Keratinocyte (primary cell): ENCODE measurements at regions not wholly inside any gene's neighbourhood (a gene's known extent, or its start where the extent isn't known, plus 50 kb on each side); places are given as distances from the start of the nearest gene placed in this dataset.

Experiments
- DNase-seq: peaks from one replicate; pipeline ENCODE4 v3.0.0-alpha.2; 2011; ENCODE audit warnings: low read depth, missing footprints, low spot score
- FAIRE-seq: peaks from 2 replicates; lab custom pipeline; 2011; peaks lifted over from hg19 to GRCh38; lab: Jason Lieb, UNC
- H2AFZ ChIP-seq: 2 replicates; pipeline ENCODE4 v1.6.0; 2012; ENCODE audit warnings: low read length, control low read depth, inconsistent platforms; ENCODE audit not compliant: control insufficient read depth
- H3K27ac ChIP-seq: 2 replicates; pipeline ENCODE4 v1.5.1; 2011; ENCODE audit warnings: low read length; ENCODE audit not compliant: control insufficient read depth, insufficient read depth
- H3K27me3 ChIP-seq: 3 replicates; pipeline ENCODE4 v1.6.0; 2011; ENCODE audit warnings: low read length; ENCODE audit not compliant: control insufficient read depth, insufficient read depth; ENCODE audit errors: extremely low read depth
- H3K36me3 ChIP-seq, 2 experiments: 2 replicates in 1 of 2; 3 replicates in 1 of 2; pipeline ENCODE4 v1.5.1; 2011; ENCODE audit warnings: low read length in 2 of 2, mild to moderate bottlenecking in 1 of 2; ENCODE audit not compliant: control insufficient read depth in 2 of 2, insufficient read depth in 2 of 2; ENCODE audit errors: extremely low read depth in 1 of 2
- H3K4me1 ChIP-seq: 3 replicates; pipeline ENCODE4 v1.5.1; 2011; ENCODE audit warnings: low read length; ENCODE audit not compliant: control insufficient read depth, insufficient read depth; ENCODE audit errors: extremely low read depth
- H3K4me2 ChIP-seq: 3 replicates; pipeline ENCODE4 v1.6.0; 2011; ENCODE audit warnings: low read depth, low read length; ENCODE audit not compliant: control insufficient read depth, insufficient read depth; ENCODE audit errors: extremely low read depth
- H3K4me3 ChIP-seq, 3 experiments: fragments of 200-600 bp in 1 of 3; sonication (generic) in 1 of 3; 2 replicates in 2 of 3; 3 replicates in 1 of 3; pipeline ENCODE4 v1.5.1; 2011 to 2016; ENCODE audit warnings: low read length in 3 of 3, mild to moderate bottlenecking in 3 of 3, control low read depth in 2 of 3, inconsistent platforms in 1 of 3, low read depth in 1 of 3, mixed read lengths in 1 of 3, mixed run types in 1 of 3, moderate library complexity in 1 of 3; ENCODE audit not compliant: control insufficient read depth in 2 of 3, insufficient read depth in 2 of 3; ENCODE audit errors: extremely low read depth in 1 of 3
- H3K79me2 ChIP-seq: 2 replicates; pipeline ENCODE4 v1.6.0; 2012; ENCODE audit warnings: low read length; ENCODE audit not compliant: control insufficient read depth, insufficient read depth
- H3K9ac ChIP-seq: 3 replicates; pipeline ENCODE4 v1.6.0; 2011; ENCODE audit warnings: low read length; ENCODE audit not compliant: control insufficient read depth, insufficient read depth; ENCODE audit errors: extremely low read depth
- H3K9me1 ChIP-seq: 3 replicates; pipeline ENCODE4 v1.6.0; 2011; ENCODE audit warnings: low read length; ENCODE audit not compliant: control insufficient read depth, insufficient read depth; ENCODE audit errors: extremely low read depth
- H3K9me3 ChIP-seq: 2 replicates; pipeline ENCODE4 v1.5.1; 2012; ENCODE audit warnings: low read depth, low read length; ENCODE audit not compliant: control insufficient read depth
- H4K20me1 ChIP-seq: 3 replicates; pipeline ENCODE4 v1.6.0; 2011; ENCODE audit warnings: low read length; ENCODE audit not compliant: control insufficient read depth, insufficient read depth; ENCODE audit errors: extremely low read depth
- CTCF ChIP-seq, 3 experiments: IDR thresholded peaks in 1 of 3; conservative IDR thresholded peaks in 1 of 3; optimal IDR thresholded peaks in 1 of 3; 2 replicates in 2 of 3; 3 replicates in 1 of 3; pipeline versions ENCODE3 to v1.5.1; 2011; ENCODE audit warnings: low read length in 3 of 3, mild to moderate bottlenecking in 3 of 3, moderate library complexity in 2 of 3, control low read depth in 1 of 3, inconsistent platforms in 1 of 3; ENCODE audit not compliant: insufficient read depth in 2 of 3; ENCODE audit errors: extremely low read depth in 1 of 3
- EZH2 ChIP-seq: IDR thresholded peaks from one replicate; pipeline ENCODE4 v1.6.1; 2012; ENCODE audit warnings: inconsistent platforms, mild to moderate bottlenecking, low read length, moderate library complexity
- dilution Hi-C: fragments of 300-500 bp; cut with MboI; formaldehyde crosslinking; loops from one replicate; pipeline ENCODE4 v1.7.0; 2020; ENCODE audit warnings: low sequenced_read_pairs; ENCODE audit not compliant: extremely low pct_ligation_motif_present

- H3K4me1 ChIP-seq, result no peaks in the 10 kb centered on the region
- no peak for TF ChIP-seq CTCF (optimal IDR thresholded peaks at IDR 0.05 in 1 of 3, IDR thresholded peaks at IDR 0.05 in 1 of 3, conservative IDR thresholded peaks at IDR 0.05 in 1 of 3; ENCODE audit: extremely low read depth in 1 of 3, insufficient read depth in 2 of 3, low read length in 3 of 3)
- TF ChIP-seq EZH2, result no peak
- FAIRE-seq, result no peak
- no peak overlapping the region for H2AFZ ChIP-seq
- no peak overlapping the region for H3K27ac ChIP-seq
- no peaks in the 10 kb centered on the region for H3K27me3 ChIP-seq
- no peaks in the 10 kb centered on the region for H3K36me3 ChIP-seq
- H3K4me3 ChIP-seq, result no peak overlapping the region
- dilution Hi-C loops, result no loop called here
- H3K9me1 ChIP-seq, result no peaks in the 10 kb centered on the region
- H4K20me1 ChIP-seq, result no peaks in the 10 kb centered on the region
- H3K9ac ChIP-seq, result no peak overlapping the region
- H3K79me2 ChIP-seq, result no peaks in the 10 kb centered on the region
- no peak overlapping the region for H3K4me2 ChIP-seq
- H3K9me3 ChIP-seq, result peaks cover 4% of the 10 kb centered on the region
- no peak for DNase-seq
Measured at GRCh38 chr5:2374703-2375102, 376.8 kb downstream of the IRX2 start.

DNA sequence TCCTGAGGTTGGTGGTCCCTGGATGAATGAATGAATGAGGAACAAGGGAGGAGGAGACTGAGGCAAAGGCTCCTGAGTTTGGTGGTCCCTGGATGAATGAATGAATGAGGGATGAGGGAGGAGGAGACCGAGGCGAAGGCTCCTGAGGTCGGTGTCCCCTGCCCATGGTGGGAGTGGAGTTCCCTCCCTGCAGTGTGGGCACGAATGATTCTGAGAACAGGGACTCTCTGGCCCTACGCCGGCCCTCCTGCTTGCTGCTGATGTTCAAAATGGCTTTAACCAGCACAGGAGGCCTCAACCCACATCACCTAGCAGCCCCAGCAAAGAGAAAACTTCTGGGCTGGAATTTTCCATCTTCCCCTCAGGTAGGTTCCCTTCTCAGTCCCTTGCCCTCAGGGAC, 377.8 kb downstream of the IRX2 start:
- dilution Hi-C loops, result no loop called here
- no peaks in the 10 kb centered on the region for H3K36me3 ChIP-seq
- H3K79me2 ChIP-seq, result no peaks in the 10 kb centered on the region
- H3K4me1 ChIP-seq, result no peaks in the 10 kb centered on the region
- no peak overlapping the region for H3K4me2 ChIP-seq
- no peak for DNase-seq
- no peak for TF ChIP-seq EZH2
- no peak for TF ChIP-seq CTCF (optimal IDR thresholded peaks at IDR 0.05 in 1 of 3, IDR thresholded peaks at IDR 0.05 in 1 of 3, conservative IDR thresholded peaks at IDR 0.05 in 1 of 3; ENCODE audit: extremely low read depth in 1 of 3, insufficient read depth in 2 of 3, low read length in 3 of 3)
- no peak for FAIRE-seq
- no peak overlapping the region for H3K4me3 ChIP-seq
- no peak overlapping the region for H3K9ac ChIP-seq
- H4K20me1 ChIP-seq, result no peaks in the 10 kb centered on the region
- no peak overlapping the region for H3K27ac ChIP-seq
- H3K27me3 ChIP-seq, result no peaks in the 10 kb centered on the region
- H2AFZ ChIP-seq, result no peak overlapping the region
- H3K9me1 ChIP-seq, result no peaks in the 10 kb centered on the region
- peaks cover 12% of the 10 kb centered on the region for H3K9me3 ChIP-seq
